SK-N-MC (cell line): ENCODE measurements at regions not wholly inside any gene's neighbourhood (a gene's known extent, or its start where the extent isn't known, plus 50 kb on each side); places are given as distances from the start of the nearest gene placed in this dataset.

Experiments
- EZH2 ChIP-seq: fragments of 200-600 bp; sonication (generic); IDR thresholded peaks from one replicate; pipeline ENCODE4 v1.6.1; 2017; ENCODE audit warnings: antibody characterized with exemption
- POLR2AphosphoS5 ChIP-seq: IDR thresholded peaks from 2 replicates; pipeline ENCODE4 v1.6.1; 2012; ENCODE audit warnings: mild to moderate bottlenecking, low read depth, low read length, borderline replicate concordance

DNA sequence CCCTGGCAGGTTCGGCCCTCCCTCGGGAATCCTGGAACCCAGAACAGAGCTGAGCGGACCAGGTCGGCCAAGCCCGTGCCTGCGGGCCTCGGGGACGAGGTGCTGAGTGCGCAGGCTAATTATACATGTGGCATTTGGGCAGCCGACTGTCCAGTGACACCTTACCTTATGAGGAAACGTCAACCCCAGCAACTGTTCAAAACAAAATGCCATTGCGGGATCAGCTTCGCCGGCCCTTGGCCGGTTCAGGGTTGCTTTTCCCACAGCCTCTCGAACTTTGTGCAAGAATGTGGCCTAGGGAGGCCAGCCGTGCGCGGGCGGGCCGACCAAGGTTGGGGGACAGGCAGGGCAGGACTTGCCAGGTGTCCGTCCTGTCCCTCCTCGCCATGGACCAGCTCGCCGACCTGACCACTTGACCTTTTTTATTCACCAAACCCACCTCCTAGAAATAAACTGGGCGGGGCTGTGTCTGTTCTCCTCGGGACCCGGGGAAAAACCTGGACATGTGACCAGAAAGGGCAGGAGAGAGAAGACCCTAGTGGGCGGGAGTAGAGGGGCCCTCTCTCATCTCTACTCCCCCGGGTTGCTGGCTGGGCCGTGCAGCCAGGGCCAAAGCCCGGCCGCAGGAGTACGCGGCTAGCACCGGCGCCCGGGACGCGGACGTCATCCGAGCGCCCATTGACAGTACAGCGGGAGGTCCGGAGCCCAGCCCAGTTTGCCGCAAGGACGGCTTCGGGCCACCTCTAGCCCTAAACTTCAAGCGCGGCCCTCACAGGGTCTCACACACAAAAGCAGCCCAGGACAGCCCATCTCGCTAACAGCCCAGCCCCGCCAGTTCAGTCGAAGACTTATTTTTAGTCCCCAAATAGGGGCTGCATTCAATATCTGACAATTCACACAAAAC lies 134.3 kb upstream of the C11orf58 start:
- TF ChIP-seq EZH2 (no peak), POLR2AphosphoS5 (no peak)
